ENCODE measurements at regions not wholly inside any gene's neighbourhood (a gene's known extent, or its start where the extent isn't known, plus 50 kb on each side); places are given as distances from the start of the nearest gene placed in this dataset.

- TF ChIP-seq, protein P1, sequence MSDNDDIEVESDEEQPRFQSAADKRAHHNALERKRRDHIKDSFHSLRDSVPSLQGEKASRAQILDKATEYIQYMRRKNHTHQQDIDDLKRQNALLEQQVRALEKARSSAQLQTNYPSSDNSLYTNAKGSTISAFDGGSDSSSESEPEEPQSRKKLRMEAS (IDR thresholded peaks at IDR 0.05): no peak
- TF ChIP-seq EZH2 (IDR thresholded peaks at IDR 0.05): no peak
- no peak for TF ChIP-seq CTCF (IDR thresholded peaks at IDR 0.05 in 2 of 3, conservative IDR thresholded peaks at IDR 0.05 in 1 of 3; ENCODE audit: borderline replicate concordance in 1 of 3, insufficient read depth in 1 of 3, low read depth in 2 of 3, low read length in 2 of 3)
- no peak for TF ChIP-seq ZNF274 (IDR thresholded peaks at IDR 0.05; ENCODE audit: low read depth, low read length)
- TF ChIP-seq ATF3 (IDR thresholded peaks at IDR 0.05): no peak
- TF ChIP-seq POLR2AphosphoS5 (IDR thresholded peaks at IDR 0.05; ENCODE audit: low read depth, low read length): no peak
- TF ChIP-seq, protein P2, sequence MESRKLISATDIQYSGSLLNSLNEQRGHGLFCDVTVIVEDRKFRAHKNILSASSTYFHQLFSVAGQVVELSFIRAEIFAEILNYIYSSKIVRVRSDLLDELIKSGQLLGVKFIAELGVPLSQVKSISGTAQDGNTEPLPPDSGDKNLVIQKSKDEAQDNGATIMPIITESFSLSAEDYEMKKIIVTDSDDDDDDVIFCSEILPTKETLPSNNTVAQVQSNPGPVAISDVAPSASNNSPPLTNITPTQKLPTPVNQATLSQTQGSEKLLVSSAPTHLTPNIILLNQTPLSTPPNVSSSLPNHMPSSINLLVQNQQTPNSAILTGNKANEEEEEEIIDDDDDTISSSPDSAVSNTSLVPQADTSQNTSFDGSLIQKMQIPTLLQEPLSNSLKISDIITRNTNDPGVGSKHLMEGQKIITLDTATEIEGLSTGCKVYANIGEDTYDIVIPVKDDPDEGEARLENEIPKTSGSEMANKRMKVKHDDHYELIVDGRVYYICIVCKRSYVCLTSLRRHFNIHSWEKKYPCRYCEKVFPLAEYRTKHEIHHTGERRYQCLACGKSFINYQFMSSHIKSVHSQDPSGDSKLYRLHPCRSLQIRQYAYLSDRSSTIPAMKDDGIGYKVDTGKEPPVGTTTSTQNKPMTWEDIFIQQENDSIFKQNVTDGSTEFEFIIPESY (IDR thresholded peaks at IDR 0.05; ENCODE audit: extremely low read depth, insufficient replicate concordance, low read length): no peak
These were observed 84.9 kb downstream of the ANKRD60 start for GRCh38 chr20:58143531-58143930.

All from HCT116 (cell line).